HG02885 (cell line): ENCODE measurements at regions not wholly inside any gene's neighbourhood (a gene's known extent, or its start where the extent isn't known, plus 50 kb on each side); places are given as distances from the start of the nearest gene placed in this dataset.

Source experiments
- ATAC-seq: cut with Tn5 transposase; IDR thresholded peaks from one replicate; pipeline ENCODE4 v1.9.1; 2021; ENCODE audit warnings: mild to moderate bottlenecking; ENCODE audit not compliant: unreplicated experiment, poor library complexity

GRCh38 chr5:166370928-166371690 lies 1920.3 kb upstream of the WWC1 start:
- no peak for ATAC-seq

DNA sequence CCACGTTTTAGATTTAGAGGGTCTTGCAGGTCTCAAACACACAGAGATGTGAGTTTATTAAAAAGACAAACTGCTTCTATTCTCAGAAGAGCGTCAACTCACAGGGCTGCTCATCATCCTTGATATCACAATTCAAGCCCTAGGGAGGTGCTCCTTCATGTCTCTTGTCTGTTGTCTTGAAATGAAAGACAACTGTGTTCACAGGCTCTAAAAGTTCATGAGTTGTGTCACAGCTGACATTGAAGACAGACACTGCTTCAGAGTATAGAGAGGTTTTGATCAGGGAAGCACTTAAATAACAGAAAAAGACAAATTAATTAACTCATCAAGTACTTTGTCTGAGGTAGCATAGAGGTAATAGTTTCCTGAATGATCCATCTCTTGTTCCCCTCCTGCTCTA lies 1917.6 kb upstream of the WWC1 start:
- no peak for ATAC-seq

DNA sequence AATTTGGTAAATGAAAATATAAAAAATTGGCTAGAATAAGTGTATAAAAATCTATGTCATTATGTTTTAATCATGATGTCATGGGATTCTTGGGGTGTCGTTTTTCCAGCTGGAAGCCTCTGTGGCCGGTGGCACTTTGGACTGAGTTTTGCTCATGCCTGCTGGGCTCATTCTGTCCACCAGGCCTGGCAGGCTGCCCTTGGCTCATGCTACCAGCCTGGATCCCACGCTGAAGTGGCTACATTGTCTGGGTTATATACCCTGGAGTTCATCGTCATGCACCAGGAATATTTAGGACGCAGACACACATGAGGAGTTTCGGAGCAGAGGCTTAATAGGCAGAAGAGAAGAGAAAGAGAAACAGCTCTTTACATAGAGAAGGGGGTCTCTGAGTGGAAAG lies 1913.7 kb upstream of the WWC1 start:
- no peak for ATAC-seq

- no peak for ATAC-seq
Observed at GRCh38 chr5:166379517-166379916, 1911.9 kb upstream of the WWC1 start.

DNA sequence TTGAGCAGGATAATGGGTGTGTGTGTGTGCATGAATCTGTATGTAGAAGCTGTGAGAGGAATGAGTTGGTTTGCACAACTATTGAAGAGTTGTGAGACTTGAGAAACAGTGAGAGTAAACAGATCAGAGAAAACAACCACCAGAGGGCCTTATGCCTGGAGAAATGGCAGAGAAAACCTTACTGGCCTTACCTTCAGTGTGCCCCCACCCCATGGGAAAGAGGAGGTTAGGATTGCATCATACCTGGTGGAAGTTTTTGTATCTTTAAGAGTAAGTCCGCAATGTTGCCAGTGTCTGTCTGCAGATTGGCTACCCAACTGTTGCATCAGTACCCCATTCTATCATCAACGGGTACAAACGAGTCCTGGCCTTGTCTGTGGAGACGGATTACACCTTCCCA lies 1909.4 kb upstream of the WWC1 start:
- no peak for ATAC-seq

DNA sequence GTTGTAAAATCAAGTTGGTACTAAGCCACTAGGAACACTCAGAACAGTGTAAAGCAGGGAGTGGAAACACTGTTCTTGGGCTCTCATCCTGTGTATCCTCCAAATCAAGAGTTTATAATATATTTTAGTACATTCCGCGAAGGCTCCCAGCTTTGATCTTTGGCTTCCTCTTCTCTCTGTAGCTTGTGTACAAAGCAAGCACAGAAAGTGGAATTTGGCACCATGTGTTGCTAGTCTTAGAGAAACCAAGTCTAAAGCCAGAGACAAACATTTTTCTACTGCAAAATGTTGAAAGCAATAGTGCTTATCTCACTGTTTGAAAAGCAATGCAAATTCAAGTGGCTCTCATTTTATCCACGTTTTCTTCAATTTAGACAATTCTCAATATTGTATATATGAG lies 1893.3 kb upstream of the WWC1 start:
- no peak for ATAC-seq

- ATAC-seq: no peak
Observed at GRCh38 chr5:166399781-166400180, 1891.7 kb upstream of the WWC1 start.

DNA sequence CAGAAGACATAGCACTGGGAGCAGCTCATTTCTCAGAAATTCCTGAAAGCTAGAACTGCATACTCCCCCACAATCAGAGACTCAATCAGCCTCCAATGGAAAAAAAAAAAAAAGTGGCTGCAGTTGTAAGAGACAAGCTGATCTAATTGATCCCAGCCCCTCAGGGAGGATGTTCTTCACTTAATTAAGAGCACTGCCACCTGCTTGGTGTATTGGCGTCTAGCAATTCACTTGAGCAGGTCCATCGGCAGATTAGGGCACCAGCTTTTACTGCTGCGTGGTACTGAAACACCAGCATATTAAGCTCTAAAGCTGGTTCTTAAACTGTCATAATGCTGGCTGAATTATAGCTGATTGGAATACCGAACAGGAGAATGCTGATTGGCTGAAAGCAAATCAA lies 1890.1 kb upstream of the WWC1 start:
- ATAC-seq: no peak

- ATAC-seq: no peak
Observed at GRCh38 chr5:166412191-166412590, 1879.3 kb upstream of the WWC1 start.

DNA sequence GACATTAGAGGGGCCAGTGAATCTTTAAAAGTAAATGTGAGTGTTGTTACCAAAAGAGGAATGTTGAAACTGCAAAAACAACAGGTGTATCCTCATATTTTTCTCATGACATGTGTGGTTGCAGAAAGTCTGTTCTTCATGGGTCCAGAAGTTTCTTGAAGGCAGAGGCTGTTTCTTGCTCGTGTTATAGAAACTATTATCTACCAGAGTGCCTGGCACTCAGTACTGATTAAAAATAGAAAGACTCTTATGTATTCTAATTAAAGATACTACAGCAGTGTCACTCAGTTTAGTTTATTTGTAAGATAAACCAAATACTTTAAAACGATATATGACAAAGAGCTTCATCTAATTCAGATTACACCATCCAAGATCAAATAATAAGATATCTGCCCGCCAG lies 1864.2 kb upstream of the WWC1 start:
- ATAC-seq: no peak

DNA sequence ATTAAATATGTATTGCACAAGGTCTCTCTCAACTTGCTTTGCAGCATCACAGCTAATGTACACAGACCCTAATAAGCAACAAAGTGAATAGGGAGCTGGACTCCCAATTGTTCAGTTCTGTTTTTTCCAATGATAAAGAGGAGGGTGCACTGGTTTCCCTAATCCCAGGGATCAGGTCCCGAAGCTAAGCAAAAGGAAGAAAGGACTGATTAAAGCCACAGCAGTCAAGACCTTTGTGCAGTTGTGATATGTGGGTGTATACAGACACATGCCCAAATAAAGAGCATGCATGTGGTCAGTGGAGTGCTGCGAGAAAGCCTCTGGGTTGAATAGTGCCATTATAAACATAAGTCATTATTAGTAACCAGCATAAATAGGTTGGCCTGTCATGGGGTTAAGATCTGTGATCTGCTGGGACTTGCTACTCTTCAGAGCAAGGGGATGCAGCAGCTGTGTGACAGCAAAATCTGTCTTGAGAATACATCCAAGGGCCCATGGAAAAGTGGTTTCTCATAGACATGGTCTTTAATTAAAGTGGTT lies 1863.1 kb upstream of the WWC1 start:
- ATAC-seq: no peak

GRCh38 chr5:166430491-166431319 lies 1860.7 kb upstream of the WWC1 start:
- no peak for ATAC-seq

DNA sequence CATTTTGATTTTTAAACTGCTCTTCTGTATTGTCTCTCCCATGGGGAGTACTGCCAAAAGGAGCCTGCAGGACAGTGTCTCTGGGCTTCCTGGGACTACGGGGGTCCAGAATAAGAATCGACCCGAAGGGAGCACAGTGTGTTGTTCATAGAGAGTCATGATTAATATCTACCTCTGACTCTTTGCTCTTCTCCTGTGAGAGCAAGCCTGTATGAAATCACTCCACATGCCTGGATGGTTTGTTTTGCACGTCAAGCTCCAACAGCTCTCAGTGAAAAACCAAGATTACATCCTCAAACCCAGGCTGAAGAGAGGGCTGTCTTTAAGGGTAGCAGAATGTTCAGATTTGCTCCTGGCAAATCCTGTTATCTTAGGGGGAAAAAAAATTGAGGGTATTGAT lies 1860.0 kb upstream of the WWC1 start:
- no peak for ATAC-seq

DNA sequence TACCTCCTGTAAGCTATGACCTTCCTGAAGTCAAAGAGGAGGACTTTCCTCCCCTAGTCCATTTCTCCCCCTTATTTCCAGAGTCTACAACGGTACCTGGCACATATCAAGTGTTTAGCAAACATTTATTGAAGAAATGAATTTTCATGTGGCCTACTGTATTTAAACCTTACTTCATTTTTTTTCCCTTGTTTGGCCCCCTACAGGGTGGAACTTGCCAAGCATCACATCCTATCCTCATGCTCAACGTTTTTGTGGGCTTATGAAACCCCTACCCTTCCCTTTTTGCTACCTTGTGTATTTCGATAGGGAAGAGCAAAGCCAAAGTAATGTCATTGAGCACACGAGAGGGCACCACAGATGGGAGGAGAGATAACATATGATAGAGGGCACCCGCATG lies 1857.8 kb upstream of the WWC1 start:
- ATAC-seq: no peak

GRCh38 chr5:166436872-166437271 lies 1854.6 kb upstream of the WWC1 start:
- no peak for ATAC-seq

GRCh38 chr5:166486348-166486747 lies 1805.1 kb upstream of the WWC1 start:
- ATAC-seq: no peak

DNA sequence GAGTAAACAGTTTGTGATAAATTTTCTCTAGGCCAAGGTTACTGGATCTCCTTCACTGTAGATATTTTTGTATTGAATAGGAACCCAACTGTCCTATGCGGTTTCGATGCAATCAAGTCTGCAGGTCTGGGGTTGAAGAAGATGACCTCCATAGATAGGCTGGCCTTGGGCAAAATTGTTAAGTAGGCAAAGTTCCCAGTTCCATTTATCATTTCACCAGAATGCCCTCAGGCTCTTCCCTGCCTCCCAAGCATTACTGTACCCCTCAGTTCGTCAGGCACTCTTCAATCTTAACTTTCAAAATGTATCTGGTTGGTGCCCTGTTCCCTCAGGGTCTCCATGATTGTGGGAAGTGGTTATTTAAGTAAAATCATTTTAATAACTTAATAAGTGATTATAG lies 1802.9 kb upstream of the WWC1 start:
- no peak for ATAC-seq

DNA sequence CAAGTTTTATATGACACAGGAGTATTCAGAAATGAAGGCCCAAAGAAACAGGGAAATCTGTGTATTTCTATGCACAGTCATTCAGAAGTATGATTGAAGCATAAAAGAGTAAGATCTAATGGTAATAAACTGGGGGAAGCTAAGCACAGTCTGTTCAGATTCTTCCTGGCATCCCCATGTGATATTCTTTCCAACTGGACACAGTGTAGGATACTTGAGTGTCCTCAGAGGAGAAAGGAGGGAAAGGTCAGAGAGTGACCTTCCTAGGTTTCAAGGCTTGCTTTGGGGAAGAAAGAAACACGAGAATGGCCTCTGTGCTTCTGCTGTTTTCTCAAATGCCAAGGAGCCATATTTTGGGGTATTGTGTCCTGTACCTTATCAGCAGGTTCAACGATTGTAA lies 1798.4 kb upstream of the WWC1 start:
- no peak for ATAC-seq

DNA sequence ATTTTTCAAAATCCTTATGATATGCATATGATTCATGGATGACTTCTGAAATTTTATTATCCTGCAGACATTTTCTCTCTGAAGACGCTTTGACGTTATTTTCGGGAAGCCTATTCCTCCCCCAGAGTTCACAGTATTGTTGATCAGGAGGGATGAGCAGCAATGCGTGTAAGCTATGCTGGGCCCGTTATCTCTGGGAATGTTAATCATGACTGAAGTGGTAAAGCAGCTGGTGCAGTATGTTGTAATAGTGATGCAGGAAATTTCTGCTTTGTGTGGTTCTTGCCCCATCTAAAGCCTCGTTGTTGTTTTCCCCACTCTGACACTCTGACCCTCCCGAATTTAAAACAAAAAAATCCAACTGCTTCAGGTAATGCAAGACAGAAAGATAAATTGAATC lies 1797.8 kb upstream of the WWC1 start:
- ATAC-seq: no peak

DNA sequence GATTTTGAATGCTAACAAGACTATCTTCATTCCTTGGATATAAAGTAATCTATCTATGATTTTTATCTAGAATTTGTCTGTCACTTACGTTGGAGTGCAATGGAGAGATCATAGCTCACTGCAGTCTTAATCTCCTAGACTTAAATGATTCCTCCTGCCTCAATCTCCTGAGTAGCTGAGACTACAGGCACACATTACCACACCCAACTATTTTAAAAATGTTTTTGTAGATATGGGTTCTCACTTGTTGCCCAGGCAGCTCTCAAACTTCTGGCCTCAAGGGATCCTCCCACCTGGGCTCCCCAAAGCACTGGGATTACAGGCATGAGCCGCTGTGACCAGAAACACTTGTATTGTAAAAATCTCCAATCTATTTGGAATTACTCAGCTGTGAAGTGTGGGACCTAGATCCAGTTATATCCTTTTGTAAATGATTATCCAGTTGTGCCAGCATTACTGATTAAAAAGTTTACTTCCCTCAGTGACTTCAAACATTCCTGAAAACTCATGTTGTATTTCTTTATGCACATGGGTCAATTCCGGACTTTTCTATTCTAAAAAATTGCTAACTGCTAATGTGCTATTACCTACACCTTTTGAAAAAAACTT lies 1793.8 kb upstream of the WWC1 start:
- ATAC-seq: no peak
